GM19328 (cell line): ENCODE measurements at regions not wholly inside any gene's neighbourhood (a gene's known extent, or its start where the extent isn't known, plus 50 kb on each side); places are given as distances from the start of the nearest gene placed in this dataset.

ENCODE experiments used
- ATAC-seq: cut with Tn5 transposase; IDR thresholded peaks from one replicate; pipeline ENCODE4 v1.9.1; 2021; ENCODE audit warnings: mild to moderate bottlenecking, moderate library complexity; ENCODE audit not compliant: unreplicated experiment

DNA sequence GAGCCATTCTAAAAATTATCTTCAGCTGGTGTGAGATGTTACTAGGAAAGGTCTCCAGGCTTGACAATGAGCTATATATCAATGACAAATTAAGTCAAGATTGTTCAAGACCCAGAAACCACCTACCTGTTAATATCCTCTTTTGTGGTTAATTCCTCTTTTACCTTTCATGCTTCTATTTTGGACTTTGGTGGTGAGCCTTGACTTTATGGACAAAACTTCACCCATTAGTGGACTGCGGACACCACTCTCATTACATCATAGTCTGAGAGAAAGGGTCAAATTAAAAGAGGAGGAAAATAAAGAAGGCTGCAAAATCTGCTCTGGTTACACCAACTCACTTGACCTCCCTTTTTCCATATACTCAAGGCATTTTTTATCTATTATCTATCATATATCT, 271.5 kb upstream of the TTC14 start:
- no peak for ATAC-seq

GRCh38 chr3:180332608-180333007, 269.4 kb upstream of the TTC14 start:
- ATAC-seq: no peak

DNA sequence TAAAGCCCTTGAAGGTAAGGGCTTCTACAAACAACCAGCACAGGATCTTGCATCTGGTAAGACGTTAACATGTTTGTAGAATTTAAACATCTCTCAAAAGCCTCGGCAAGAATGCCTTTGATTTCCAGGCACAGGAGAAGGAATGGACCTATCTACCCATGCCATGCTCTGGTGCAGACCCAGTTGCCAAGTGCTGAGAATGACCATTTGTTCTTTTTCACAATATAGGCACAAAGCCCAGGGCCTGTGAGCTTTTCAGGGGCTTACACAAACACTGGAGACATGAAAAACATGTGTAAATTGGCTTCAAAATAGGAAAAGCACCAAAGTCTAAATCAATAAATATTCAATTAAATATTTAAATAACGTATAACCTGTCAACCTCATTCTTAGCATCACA, 266.9 kb upstream of the TTC14 start:
- no peak for ATAC-seq

DNA sequence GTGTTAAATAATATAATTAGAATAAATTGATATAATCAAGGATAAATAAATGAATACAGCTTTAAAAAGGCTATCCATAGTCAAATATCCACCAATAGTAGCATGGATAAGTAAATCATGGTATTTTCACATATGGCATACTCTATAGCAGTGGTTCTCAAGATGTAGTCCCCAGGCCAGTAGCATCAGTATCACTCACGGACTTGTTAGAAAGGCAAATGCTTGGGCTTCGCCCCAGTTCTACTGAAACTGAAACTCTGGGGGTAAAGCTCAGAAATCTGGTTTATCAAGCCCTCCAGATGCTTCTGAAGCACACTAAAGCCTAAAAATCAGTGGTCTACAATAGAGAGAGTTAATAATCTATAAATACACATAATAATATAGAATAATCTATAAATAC, 261.6 kb upstream of the TTC14 start:
- ATAC-seq: no peak

DNA sequence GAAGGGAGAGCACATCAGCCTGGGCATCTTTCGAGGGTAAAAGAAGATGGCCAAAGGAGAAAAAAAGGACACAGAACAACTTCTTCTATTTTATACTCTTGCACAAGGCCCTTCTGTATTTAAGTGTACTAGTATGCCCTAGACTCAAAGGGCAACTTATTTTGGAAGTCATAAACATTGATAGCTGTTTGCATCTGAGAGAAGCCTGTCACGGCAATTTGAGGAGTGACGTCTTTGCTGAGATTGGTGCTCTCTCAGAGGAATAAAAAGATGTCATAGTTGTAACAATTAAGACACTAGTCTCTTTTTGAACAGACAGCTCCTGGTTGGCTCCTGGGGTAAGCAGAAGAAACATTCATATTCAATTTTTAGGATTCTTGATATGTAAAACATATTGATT, 260.4 kb upstream of the TTC14 start:
- ATAC-seq: no peak

GRCh38 chr3:180351601-180352000, 250.4 kb upstream of the TTC14 start:
- no peak for ATAC-seq

DNA sequence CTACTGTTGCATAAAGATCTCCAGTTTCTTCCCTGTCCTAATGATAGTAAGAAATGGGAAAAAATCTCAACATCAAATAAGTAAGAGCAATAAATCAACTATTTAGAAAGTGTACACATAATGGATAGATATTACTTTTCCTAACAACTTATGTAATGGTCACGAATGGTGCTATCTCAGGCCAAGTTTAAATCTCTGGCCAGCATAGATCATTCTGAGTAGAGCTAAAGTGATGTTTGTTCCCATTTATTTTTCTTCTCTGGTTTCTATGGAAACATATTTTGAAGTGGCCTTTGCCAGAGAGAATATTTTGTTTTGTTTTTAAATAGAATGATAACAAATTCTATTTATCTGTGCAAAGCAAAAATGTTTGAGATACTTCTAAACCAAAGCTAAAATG, 249.7 kb upstream of the TTC14 start:
- ATAC-seq: no peak

GRCh38 chr3:180354214-180354613, 247.7 kb upstream of the TTC14 start:
- ATAC-seq: no peak

DNA sequence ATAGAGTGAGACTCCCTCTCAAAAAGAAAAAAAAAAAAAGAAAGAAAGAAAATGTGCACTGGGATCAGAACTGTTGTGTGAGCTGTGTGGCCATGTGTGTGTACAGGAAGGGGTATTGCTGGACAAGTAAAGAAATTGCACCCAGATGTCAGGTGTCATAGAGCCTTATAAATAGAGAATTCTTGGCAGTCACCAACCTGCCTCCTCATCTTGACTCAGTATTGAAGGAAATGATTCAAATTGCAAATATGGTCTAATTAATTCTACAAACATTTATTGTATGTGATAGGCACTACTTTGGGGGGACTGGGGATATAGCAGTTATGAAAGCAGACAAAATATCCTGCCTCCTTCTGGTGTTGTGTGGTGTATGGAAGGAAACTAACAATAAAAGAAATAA, 243.8 kb upstream of the TTC14 start:
- no peak for ATAC-seq

GRCh38 chr3:180359061-180359952, 242.7 kb upstream of the TTC14 start:
- no peak for ATAC-seq

- no peak for ATAC-seq
These were observed 242.0 kb upstream of the TTC14 start for GRCh38 chr3:180359953-180360279.

- no peak for ATAC-seq
These were observed 239.9 kb upstream of the TTC14 start for GRCh38 chr3:180362081-180362480.

DNA sequence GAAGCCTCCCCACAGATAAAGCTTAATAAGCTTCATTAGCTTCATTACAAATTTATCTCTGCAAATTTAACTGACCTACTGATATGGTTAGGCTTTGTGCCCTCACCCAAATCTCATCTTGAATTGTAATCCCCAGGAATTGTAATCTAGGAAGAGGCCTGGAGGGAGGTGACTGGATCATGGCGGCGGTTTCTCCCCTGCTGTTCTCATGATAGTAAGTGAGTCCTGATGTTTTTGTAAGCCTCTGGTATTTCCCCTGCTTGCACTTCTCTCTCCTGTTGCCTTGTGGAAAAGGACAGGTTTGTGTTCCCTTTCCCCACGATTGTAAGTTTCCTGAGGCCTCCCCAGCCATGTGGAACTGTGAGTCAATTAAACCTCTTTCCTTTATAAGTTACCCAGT, 226.1 kb upstream of the TTC14 start:
- ATAC-seq: no peak

DNA sequence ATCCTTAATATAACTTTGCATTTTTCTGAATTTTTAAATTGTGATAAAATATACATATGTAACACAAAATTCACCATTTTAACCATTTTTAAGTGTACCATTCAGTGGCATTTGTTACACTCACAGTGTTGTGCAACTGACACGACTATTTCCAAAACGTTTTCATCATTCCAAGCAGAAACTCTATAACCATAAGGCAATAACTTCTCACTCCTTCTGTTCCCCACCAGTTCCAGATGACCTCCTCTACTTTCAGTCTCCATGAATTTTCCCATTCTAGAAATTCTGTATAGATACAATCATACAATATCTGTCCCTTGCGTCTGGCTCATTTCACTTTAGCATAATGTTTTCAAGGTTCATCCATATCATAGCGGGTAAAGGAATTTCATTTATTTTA, 223.5 kb upstream of the TTC14 start:
- ATAC-seq: no peak

GRCh38 chr3:180382638-180383180, 219.3 kb upstream of the TTC14 start:
- ATAC-seq: no peak

DNA sequence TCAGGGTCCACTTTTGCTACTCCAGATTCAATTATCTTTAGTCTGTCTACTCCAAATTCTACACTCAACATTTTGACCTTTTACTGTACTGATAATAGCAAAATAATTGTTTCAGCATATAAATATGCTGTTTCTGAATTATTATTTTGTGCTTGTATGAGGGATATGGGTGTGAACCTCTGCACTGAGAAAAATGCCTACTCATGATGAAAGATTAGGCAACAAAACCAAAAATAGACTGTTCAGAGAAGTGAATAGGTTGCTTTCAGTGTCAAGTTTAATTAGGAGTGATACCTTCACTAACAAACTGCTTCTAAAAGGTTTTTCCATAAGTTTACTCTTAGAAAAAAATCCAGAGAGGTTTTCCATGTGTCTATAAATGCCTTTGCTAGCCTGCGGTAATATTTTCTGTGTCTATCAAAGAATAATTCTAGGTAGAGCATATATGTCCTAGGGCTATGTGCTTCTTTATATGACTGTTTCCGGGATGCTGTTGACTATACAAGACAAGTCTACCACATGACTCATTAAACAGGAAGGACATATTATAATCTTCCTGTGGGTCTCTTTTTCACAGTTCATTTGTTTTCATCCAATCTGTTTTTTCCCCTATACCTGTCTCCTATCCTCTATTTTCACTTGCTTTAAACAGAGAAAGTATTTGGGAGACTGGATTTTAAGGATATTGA, 218.5 kb upstream of the TTC14 start:
- no peak for ATAC-seq

- ATAC-seq: no peak
These were observed 211.7 kb upstream of the TTC14 start for GRCh38 chr3:180390313-180390712.

DNA sequence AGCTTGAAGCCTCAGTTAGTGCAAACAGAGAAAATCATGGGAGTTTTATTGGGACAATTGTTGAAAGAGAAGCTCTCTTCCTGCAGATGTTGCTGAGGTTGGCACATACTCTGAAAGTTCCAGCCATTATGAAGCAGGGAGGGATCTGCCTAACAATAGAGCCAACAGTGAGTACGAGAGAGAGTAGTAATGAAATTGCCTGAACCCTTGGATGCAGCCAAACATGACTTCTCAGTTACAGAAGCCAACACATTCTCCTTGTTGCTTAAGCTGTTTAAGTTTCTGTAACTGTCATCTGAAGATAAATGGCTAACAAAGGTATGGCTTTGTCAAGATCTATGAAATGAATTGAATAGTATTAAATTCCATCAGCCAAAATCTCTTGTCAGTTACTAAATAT, 211.0 kb upstream of the TTC14 start:
- ATAC-seq: no peak

GRCh38 chr3:180401226-180401625, 200.7 kb upstream of the TTC14 start:
- no peak for ATAC-seq

DNA sequence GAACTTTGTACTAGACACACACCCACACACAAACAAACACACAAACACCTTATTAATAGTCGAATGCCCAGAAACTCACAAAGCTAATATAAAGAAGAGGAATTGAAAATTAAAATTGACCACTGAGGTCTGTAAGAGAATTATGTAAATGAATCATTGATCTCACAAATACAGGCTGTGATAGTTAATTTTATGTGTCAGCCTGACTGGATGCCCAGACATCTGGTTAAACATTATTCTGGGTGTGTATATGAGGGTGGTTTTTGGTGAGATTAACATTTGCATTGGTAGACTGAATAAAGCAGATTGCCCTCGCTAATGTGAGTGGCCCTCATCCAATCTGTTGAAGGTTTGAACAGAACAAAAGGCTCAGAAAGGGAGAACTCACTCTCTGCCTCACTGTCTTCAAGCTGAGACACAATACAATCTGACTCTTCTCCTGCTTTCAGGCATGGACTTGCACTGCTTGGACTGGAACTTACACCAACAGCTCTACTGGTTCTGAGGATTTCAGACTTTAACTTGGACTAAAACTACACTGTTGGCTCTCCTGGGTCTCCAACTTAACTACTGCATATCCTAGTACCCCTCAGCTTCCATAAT, 199.4 kb upstream of the TTC14 start:
- no peak for ATAC-seq

DNA sequence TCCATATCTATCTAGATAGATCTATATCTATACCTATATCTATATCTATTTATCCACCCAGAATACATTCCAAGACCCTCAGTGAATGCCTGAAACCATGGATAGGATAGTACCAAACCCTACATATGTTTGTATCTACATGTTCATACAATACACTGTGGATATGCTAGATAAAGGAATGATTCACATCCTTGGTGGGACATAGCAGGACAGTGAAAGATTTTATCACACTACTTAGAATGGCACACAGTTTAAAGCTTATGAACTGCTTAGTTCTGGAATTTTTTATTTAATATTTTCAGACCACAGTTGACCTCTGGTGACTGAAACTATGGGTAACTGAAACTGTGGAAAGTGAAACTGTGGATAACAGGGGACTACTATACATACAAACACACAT, 198.8 kb upstream of the TTC14 start:
- ATAC-seq: no peak

DNA sequence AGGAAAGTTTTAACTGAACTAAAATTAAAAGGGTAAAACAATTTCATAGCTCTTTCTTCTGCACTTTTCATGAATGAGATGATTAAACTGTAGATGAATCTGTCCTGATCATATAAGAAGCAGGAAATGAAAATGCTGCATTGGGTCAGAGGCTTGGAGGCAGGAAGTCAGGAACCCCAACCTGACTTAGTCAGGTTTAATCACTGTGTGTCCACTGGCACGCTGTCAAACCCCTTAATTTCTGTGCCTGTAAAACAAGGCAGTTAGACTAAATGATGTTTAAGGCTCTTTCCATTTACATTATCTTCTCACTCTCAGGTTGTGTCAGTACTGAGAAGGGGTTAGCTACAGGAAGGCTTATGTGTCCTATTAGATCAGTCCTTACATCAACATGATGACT, 193.3 kb upstream of the TTC14 start:
- ATAC-seq: no peak
